GM12878 (cell line): ENCODE measurements at regions not wholly inside any gene's neighbourhood (a gene's known extent, or its start where the extent isn't known, plus 50 kb on each side); places are given as distances from the start of the nearest gene placed in this dataset.

Source experiments
- CBX3 ChIP-seq: fragments of 200-600 bp; sonication (generic); IDR thresholded peaks from 2 replicates; pipeline ENCODE4 v1.6.1; 2016; ENCODE audit warnings: low read depth, borderline replicate concordance
- RAD21 ChIP-seq: IDR thresholded peaks from 2 replicates; pipeline ENCODE4 v1.6.1; 2011; ENCODE audit warnings: mild to moderate bottlenecking, low read depth, low read length, moderate library complexity; ENCODE audit not compliant: insufficient read depth
- SP1 ChIP-seq: IDR thresholded peaks from one replicate; pipeline ENCODE4 v1.6.1; 2011; ENCODE audit warnings: low read depth, low read length
- TF ChIP-seq, protein P1 (sequence below), 3 experiments: IDR thresholded peaks in 2 of 3; conservative IDR thresholded peaks in 1 of 3; 2 replicates each; pipeline ENCODE4 v1.5.1; 2011; ENCODE audit warnings: low read depth in 3 of 3, low read length in 3 of 3, mild to moderate bottlenecking in 3 of 3, control low read depth in 2 of 3, moderate library complexity in 2 of 3, inconsistent platforms in 1 of 3, mixed read lengths in 1 of 3; ENCODE audit not compliant: control insufficient read depth in 2 of 3, insufficient read depth in 1 of 3; ENCODE audit errors: extremely low read depth in 1 of 3

DNA sequence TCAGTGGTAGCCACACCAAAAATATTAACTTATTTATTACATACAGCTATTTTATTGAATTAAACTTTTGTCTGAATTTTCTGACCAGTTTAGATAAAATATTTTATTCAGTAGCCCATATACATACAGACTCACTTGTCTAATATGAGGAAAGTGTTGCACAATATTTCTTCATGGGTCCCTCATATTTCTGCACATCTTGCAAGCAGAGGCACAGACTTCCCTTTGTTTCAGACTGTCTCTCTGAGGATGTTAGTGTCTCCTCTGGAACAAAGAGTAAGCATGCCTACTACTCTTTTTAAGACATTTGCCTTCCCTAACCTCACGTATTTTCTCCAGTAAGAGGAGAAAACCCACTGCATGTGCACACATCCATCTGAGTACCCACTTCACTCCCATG is 81.2 kb downstream of the OR5AK2 start:
- TF ChIP-seq, protein P1, sequence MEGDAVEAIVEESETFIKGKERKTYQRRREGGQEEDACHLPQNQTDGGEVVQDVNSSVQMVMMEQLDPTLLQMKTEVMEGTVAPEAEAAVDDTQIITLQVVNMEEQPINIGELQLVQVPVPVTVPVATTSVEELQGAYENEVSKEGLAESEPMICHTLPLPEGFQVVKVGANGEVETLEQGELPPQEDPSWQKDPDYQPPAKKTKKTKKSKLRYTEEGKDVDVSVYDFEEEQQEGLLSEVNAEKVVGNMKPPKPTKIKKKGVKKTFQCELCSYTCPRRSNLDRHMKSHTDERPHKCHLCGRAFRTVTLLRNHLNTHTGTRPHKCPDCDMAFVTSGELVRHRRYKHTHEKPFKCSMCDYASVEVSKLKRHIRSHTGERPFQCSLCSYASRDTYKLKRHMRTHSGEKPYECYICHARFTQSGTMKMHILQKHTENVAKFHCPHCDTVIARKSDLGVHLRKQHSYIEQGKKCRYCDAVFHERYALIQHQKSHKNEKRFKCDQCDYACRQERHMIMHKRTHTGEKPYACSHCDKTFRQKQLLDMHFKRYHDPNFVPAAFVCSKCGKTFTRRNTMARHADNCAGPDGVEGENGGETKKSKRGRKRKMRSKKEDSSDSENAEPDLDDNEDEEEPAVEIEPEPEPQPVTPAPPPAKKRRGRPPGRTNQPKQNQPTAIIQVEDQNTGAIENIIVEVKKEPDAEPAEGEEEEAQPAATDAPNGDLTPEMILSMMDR (IDR thresholded peaks at IDR 0.05 in 2 of 3, conservative IDR thresholded peaks at IDR 0.05 in 1 of 3; ENCODE audit: control insufficient read depth in 2 of 3, extremely low read depth in 1 of 3, insufficient read depth in 1 of 3, low read depth in 3 of 3, low read length in 3 of 3): no peak
- TF ChIP-seq RAD21 (no peak), SP1 (no peak), CBX3 (no peak)
